ENCODE measurements at regions not wholly inside any gene's neighbourhood (a gene's known extent, or its start where the extent isn't known, plus 50 kb on each side); places are given as distances from the start of the nearest gene placed in this dataset.
A peak's percentile ranks its signal among the peaks of the same experiment; 100 is the strongest.

DNA sequence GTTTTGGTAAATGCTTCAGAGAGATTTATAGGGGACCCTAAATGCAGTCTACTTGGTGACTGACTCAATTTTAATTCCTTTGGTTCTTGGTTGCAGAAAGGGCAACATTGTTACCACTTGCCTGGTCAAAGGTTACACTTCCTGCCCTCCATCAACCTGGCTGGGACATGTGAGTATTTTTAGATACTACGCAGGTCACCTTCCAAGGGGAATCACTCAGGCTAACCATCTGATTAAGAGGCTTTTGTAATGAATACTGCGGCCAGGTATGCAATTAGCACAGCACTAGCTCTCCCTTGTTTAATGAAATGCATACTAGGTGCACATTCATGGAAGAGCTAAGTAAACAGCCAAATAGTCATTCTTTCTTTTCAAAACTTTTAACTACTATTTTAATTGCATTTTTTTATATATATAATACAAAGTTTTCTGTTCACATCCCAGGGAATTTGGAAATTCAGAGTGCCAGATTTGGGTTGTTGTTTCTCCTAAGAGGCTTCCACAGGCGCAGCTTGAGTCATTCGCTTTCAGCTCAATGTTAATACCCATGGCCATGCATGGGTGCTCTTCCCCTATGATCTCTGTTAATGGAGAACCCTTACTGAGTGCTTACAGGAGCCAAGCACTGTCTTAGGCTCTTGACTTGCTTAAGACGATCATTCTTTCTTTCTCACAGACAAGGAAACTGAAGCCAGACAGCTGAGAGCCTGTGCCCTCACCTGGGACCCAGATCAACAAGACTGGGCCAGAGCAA lies 152.2 kb downstream of the MTX2 start:
- TF ChIP-seq, protein P1, sequence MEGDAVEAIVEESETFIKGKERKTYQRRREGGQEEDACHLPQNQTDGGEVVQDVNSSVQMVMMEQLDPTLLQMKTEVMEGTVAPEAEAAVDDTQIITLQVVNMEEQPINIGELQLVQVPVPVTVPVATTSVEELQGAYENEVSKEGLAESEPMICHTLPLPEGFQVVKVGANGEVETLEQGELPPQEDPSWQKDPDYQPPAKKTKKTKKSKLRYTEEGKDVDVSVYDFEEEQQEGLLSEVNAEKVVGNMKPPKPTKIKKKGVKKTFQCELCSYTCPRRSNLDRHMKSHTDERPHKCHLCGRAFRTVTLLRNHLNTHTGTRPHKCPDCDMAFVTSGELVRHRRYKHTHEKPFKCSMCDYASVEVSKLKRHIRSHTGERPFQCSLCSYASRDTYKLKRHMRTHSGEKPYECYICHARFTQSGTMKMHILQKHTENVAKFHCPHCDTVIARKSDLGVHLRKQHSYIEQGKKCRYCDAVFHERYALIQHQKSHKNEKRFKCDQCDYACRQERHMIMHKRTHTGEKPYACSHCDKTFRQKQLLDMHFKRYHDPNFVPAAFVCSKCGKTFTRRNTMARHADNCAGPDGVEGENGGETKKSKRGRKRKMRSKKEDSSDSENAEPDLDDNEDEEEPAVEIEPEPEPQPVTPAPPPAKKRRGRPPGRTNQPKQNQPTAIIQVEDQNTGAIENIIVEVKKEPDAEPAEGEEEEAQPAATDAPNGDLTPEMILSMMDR (IDR thresholded peaks at IDR 0.05; ENCODE audit: insufficient read depth in 1 of 2, low read depth in 1 of 2, low read length in 1 of 2, severe bottlenecking in 1 of 2, unreplicated experiment in 1 of 2), result no peak
- ChIA-PET POLR2A (no interaction called here), CTCF (interaction anchor here (1.6 kb wide), 1 partner anchor 33 kb away, joined by 4 read pairs; no protein-coding TSS in a partner anchor)
- no peak overlapping the region for H3K4me3 ChIP-seq (ENCODE audit: low read depth, low read length)
- no TSS peak for BruUV-seq (replicated peaks)
- H3K4me3 Mint-ChIP-seq (ENCODE audit: unreplicated experiment), result no peak overlapping the region
- H3K36me3 ChIP-seq (ENCODE audit: control insufficient read depth, insufficient read depth, low read length), result no peaks in the 10 kb centered on the region
- peaks cover 27% of the 10 kb centered on the region for H3K4me1 Mint-ChIP-seq (ENCODE audit: low read depth, unreplicated experiment)
- no peaks in the 10 kb centered on the region for H3K27me3 ChIP-seq (replicated peaks; ENCODE audit: control insufficient read depth, insufficient read depth, low read length)
- H3K9me3 ChIP-seq, result no peaks in the 10 kb centered on the region
- peaks cover 2% of the 10 kb centered on the region for H3K27me3 Mint-ChIP-seq (ENCODE audit: insufficient read depth, unreplicated experiment)
- no peaks in the 10 kb centered on the region for H3K36me3 Mint-ChIP-seq (ENCODE audit: insufficient read depth, unreplicated experiment)
- DNase-seq, result no peak
- peaks cover 12% of the 10 kb centered on the region; the same call in 1 of the 2 replicates for H3K4me1 ChIP-seq
- intact Hi-C loops (cut with micrococcal nuclease; ENCODE audit: unreplicated experiment), result no loop called here
- H3K9me3 Mint-ChIP-seq (ENCODE audit: unreplicated experiment), result no peaks in the 10 kb centered on the region
- no peak overlapping the region for H3K27ac Mint-ChIP-seq (ENCODE audit: unreplicated experiment)

DNA sequence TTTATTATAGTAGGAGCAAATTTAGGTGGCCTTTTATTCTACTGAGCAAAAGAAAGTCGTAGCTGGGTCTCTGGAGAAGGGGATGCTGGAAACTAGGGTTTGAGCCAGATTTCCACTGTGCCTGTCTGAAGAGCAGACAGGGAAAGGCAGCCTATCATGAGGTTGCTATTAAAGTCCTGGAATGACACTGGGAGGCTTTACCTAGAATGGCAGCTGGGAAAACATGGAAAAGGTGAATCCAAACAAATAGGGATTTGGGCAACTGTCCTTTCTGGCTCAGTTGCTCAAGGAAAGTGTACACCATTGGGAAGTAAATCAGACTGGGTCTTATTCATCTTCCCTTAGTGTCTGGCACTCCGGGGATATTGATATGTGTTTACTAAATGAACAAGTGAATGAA lies 154.6 kb downstream of the MTX2 start:
- Mint-ChIP-seq H3K36me3 (ENCODE audit: insufficient read depth, unreplicated experiment) (no peaks in the 10 kb centered on the region), H3K4me3 (ENCODE audit: unreplicated experiment) (no peak overlapping the region), H3K27ac (ENCODE audit: unreplicated experiment) (no peak overlapping the region), H3K9me3 (ENCODE audit: unreplicated experiment) (no peaks in the 10 kb centered on the region), H3K4me1 (ENCODE audit: low read depth, unreplicated experiment) (peaks cover 27% of the 10 kb centered on the region), H3K27me3 (ENCODE audit: insufficient read depth, unreplicated experiment) (peaks cover 2% of the 10 kb centered on the region)
- no peaks in the 10 kb centered on the region for H3K9me3 ChIP-seq
- ChIA-PET POLR2A (no interaction called here), CTCF (no interaction called here)
- H3K4me3 ChIP-seq (ENCODE audit: low read depth, low read length), result no peak overlapping the region
- no TSS peak for BruUV-seq (replicated peaks)
- peaks cover 12% of the 10 kb centered on the region; the same call in 1 of the 2 replicates for H3K4me1 ChIP-seq
- TF ChIP-seq, protein P1 (IDR thresholded peaks at IDR 0.05; ENCODE audit: insufficient read depth in 1 of 2, low read depth in 1 of 2, low read length in 1 of 2, severe bottlenecking in 1 of 2, unreplicated experiment in 1 of 2), result no peak
- H3K27me3 ChIP-seq (replicated peaks; ENCODE audit: control insufficient read depth, insufficient read depth, low read length), result no peaks in the 10 kb centered on the region
- H3K36me3 ChIP-seq (ENCODE audit: control insufficient read depth, insufficient read depth, low read length), result no peaks in the 10 kb centered on the region
- intact Hi-C loops (cut with micrococcal nuclease; ENCODE audit: unreplicated experiment), result no loop called here
- no peak for DNase-seq

DNA sequence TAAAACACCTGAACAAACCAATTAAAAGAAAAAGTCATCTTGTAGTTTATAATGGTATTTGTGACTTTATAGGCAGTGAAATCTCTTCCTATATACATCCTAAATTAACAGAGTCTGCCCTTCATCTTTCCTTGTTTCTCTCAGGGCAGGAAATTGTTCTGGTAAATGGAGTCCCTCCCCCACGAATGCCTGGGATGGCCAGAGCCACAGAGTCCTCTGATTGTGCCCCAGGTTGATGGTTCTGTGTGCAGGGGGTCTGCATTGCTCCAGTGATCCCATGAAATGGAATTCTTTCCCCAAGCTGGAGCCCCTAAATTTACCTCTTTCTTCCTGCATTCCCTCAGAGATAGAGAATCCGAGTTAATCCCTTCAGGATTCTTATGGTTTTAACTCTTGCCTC lies 155.5 kb downstream of the MTX2 start:
- Histone ChIP-seq H3K4me3 (ENCODE audit: low read depth, low read length) (no peak overlapping the region), H3K36me3 (ENCODE audit: control insufficient read depth, insufficient read depth, low read length) (no peaks in the 10 kb centered on the region), H3K4me1 (peaks cover 8% of the 10 kb centered on the region; the same call in 1 of the 2 replicates), H3K9me3 (no peaks in the 10 kb centered on the region), H3K27me3 (replicated peaks; ENCODE audit: control insufficient read depth, insufficient read depth, low read length) (no peaks in the 10 kb centered on the region)
- Mint-ChIP-seq H3K27ac (ENCODE audit: unreplicated experiment) (no peak overlapping the region), H3K4me1 (ENCODE audit: low read depth, unreplicated experiment) (peaks cover 19% of the 10 kb centered on the region), H3K4me3 (ENCODE audit: unreplicated experiment) (peak overlapping the region; percentile 18), H3K27me3 (ENCODE audit: insufficient read depth, unreplicated experiment) (peaks cover 4% of the 10 kb centered on the region), H3K36me3 (ENCODE audit: insufficient read depth, unreplicated experiment) (no peaks in the 10 kb centered on the region), H3K9me3 (ENCODE audit: unreplicated experiment) (no peaks in the 10 kb centered on the region)
- ChIA-PET CTCF (no interaction called here), POLR2A (no interaction called here)
- DNase-seq, result no peak
- intact Hi-C loops (cut with micrococcal nuclease; ENCODE audit: unreplicated experiment), result no loop called here
- no TSS peak for BruUV-seq (replicated peaks)
- TF ChIP-seq, protein P1 (IDR thresholded peaks at IDR 0.05; ENCODE audit: insufficient read depth in 1 of 2, low read depth in 1 of 2, low read length in 1 of 2, severe bottlenecking in 1 of 2, unreplicated experiment in 1 of 2), result no peak

All from Caco-2 (cell line).